Body of pancreas (tissue), 4 donors: ENCODE measurements at regions not wholly inside any gene's neighbourhood (a gene's known extent, or its start where the extent isn't known, plus 50 kb on each side); places are given as distances from the start of the nearest gene placed in this dataset.

Experiments used
- ATAC-seq: fragments of 150-250 bp; one replicate; pipeline ENCODE4 v1.9.1; 2016
- DNase-seq, 4 donors: peaks; one replicate each; pipeline ENCODE4 v3.0.0-alpha.2; 2019
- H3K27ac ChIP-seq, 4 donors: fragments of 200-600 bp; sonication (generic); 1 replicate in 3 of 4; 2 replicates in 1 of 4; pipeline versions ENCODE4 v1.5.1 to v1.6.1; 2016 to 2019; ENCODE audit warnings: mild to moderate bottlenecking in 1 of 4, mixed read lengths in 1 of 4, moderate library complexity in 1 of 4
- H3K27me3 ChIP-seq, 2 donors: fragments of 200-600 bp; sonication (generic); one replicate each; pipeline ENCODE4 v1.6.0; 2016; ENCODE audit warnings: mild to moderate bottlenecking in 1 of 2
- H3K36me3 ChIP-seq, 2 donors: fragments of 200-600 bp; sonication (generic); replicated peaks in 1 of 2; 2 replicates each; pipeline ENCODE4 v1.5.1; 2016; ENCODE audit warnings: low read depth in 2 of 2; ENCODE audit not compliant: insufficient read depth in 1 of 2
- H3K4me1 ChIP-seq: fragments of 200-600 bp; sonication (generic); one replicate; pipeline ENCODE4 v1.6.0; 2016
- H3K4me3 ChIP-seq, 2 donors: fragments of 200-600 bp; sonication (generic); 1 replicate in 1 of 2; 2 replicates in 1 of 2; pipeline ENCODE4 v1.5.1; 2016 to 2019
- H3K9me3 ChIP-seq, 3 donors: fragments of 200-600 bp; sonication (generic); 1 replicate in 2 of 3; 2 replicates in 1 of 3; pipeline ENCODE4 v1.5.1; 2016
- CTCF ChIP-seq, 7 experiments: fragments of 450-650 bp in 4 of 7; fragments of 200-600 bp in 3 of 7; sonication (generic) in 3 of 7; IDR thresholded peaks; one replicate each; pipeline ENCODE4 v1.5.1; 2016 to 2019; ENCODE audit warnings: antibody characterized with exemption in 7 of 7
- POLR2A ChIP-seq, 3 donors: fragments of 450-650 bp; IDR thresholded peaks; one replicate each; pipeline ENCODE4 v1.6.1; 2016; ENCODE audit warnings: antibody characterized with exemption in 3 of 3, mild to moderate bottlenecking in 2 of 3
- WGBS, 2 donors: methylation state at CpG; one replicate each; pipeline ENCODE4 v1.1.5; 2017; 5-methylcytosine and 5-hydroxymethylcytosine counted together
- intact Hi-C: fragments of 100-400 bp; cut with DNase I; formaldehyde crosslinking; loops from one replicate; pipeline ENCODE4 v1.15.1; 2023

- Histone ChIP-seq H3K4me1 (no peaks in the 10 kb centered on the region), H3K36me3 (no peaks in the 10 kb centered on the region), H3K9me3 (no peaks in the 10 kb centered on the region), H3K27me3 (peaks cover 0 to 5% of the 10 kb centered on the region in 2 donors), H3K4me3 (no peak overlapping the region), H3K27ac (no peak overlapping the region)
- ATAC-seq, result no peak
- WGBS, 2 donors, result 62 to 74% methylated on average over 8 of the region's 8 CpGs
- DNase-seq, result no peak
- intact Hi-C loops, result no loop called here
- TF ChIP-seq POLR2A (IDR thresholded peaks at IDR 0.05) (no peak), CTCF (IDR thresholded peaks at IDR 0.05) (no peak)
Measured at GRCh38 chr16:86729686-86730085, 151.3 kb downstream of the FOXL1 start.

GRCh38 chr16:86730086-86730485 lies 151.7 kb downstream of the FOXL1 start:
- intact Hi-C loops, result no loop called here
- ATAC-seq (no peak), DNase-seq (no peak)
- no peaks in the 10 kb centered on the region for H3K9me3 ChIP-seq
- peaks cover 0 to 6% of the 10 kb centered on the region in 2 donors for H3K27me3 ChIP-seq
- 47 to 48% methylated on average over 5 of the region's 5 CpGs for whole genome bisulfite sequencing, 2 donors
- H3K36me3 ChIP-seq, result no peaks in the 10 kb centered on the region
- no peaks in the 10 kb centered on the region for H3K4me1 ChIP-seq
- no peak for TF ChIP-seq CTCF (IDR thresholded peaks at IDR 0.05)
- no peak for TF ChIP-seq POLR2A (IDR thresholded peaks at IDR 0.05)
- H3K27ac ChIP-seq, result no peak overlapping the region
- H3K4me3 ChIP-seq, result no peak overlapping the region

- Histone ChIP-seq H3K27ac (no peak overlapping the region), H3K4me1 (no peaks in the 10 kb centered on the region), H3K9me3 (no peaks in the 10 kb centered on the region), H3K36me3 (no peaks in the 10 kb centered on the region), H3K27me3 (peaks cover 1 to 6% of the 10 kb centered on the region in 2 donors), H3K4me3 (no peak overlapping the region)
- ATAC-seq (no peak), DNase-seq (no peak)
- intact Hi-C loops, result no loop called here
- 38 to 41% methylated on average over 12 of the region's 12 CpGs for WGBS, 2 donors
- TF ChIP-seq CTCF (IDR thresholded peaks at IDR 0.05) (no peak), POLR2A (IDR thresholded peaks at IDR 0.05) (no peak)
Measured at GRCh38 chr16:86730597-86730996, 152.2 kb downstream of the FOXL1 start.

GRCh38 chr16:86732621-86733295 lies 154.4 kb downstream of the FOXL1 start:
- Histone ChIP-seq H3K4me1 (no peaks in the 10 kb centered on the region), H3K36me3 (no peaks in the 10 kb centered on the region), H3K9me3 (no peaks in the 10 kb centered on the region), H3K27me3 (peaks cover 4 to 6% of the 10 kb centered on the region in 2 donors), H3K27ac (no peak overlapping the region), H3K4me3 (no peak overlapping the region)
- intact Hi-C loops, result no loop called here
- no peak for ATAC-seq
- TF ChIP-seq POLR2A (IDR thresholded peaks at IDR 0.05), result no peak
- TF ChIP-seq CTCF (IDR thresholded peaks at IDR 0.05), result no peak
- 24 to 61% methylated on average over 27 to 28 of the region's 28 CpGs for WGBS, 2 donors
- DNase-seq, result no peak
